HG02623 (cell line): ENCODE measurements at regions not wholly inside any gene's neighbourhood (a gene's known extent, or its start where the extent isn't known, plus 50 kb on each side); places are given as distances from the start of the nearest gene placed in this dataset.

Experiments used
- ATAC-seq: cut with Tn5 transposase; IDR thresholded peaks from one replicate; pipeline ENCODE4 v1.9.1; 2021; ENCODE audit warnings: moderate library complexity; ENCODE audit not compliant: unreplicated experiment

DNA sequence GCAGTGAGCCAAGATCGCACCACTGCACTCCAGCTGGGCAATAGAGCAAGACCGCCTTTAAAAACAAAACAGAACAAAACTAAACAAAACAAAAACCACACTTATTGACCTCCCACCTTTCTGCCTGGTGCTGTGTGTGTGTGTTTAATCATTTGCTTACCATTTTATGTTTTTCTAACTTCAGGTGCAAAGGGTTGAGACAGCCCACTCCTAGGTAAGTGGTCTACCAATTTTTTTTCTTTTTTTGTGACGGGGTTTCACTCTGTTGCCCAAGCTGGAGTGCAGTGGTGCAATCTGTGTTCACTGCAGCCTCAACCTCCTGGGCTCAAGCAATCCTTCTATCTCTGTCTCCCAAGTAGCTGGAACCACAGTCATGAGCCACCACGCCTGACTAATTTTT is 65.8 kb downstream of the SALL1 start:
- ATAC-seq = no peak

DNA sequence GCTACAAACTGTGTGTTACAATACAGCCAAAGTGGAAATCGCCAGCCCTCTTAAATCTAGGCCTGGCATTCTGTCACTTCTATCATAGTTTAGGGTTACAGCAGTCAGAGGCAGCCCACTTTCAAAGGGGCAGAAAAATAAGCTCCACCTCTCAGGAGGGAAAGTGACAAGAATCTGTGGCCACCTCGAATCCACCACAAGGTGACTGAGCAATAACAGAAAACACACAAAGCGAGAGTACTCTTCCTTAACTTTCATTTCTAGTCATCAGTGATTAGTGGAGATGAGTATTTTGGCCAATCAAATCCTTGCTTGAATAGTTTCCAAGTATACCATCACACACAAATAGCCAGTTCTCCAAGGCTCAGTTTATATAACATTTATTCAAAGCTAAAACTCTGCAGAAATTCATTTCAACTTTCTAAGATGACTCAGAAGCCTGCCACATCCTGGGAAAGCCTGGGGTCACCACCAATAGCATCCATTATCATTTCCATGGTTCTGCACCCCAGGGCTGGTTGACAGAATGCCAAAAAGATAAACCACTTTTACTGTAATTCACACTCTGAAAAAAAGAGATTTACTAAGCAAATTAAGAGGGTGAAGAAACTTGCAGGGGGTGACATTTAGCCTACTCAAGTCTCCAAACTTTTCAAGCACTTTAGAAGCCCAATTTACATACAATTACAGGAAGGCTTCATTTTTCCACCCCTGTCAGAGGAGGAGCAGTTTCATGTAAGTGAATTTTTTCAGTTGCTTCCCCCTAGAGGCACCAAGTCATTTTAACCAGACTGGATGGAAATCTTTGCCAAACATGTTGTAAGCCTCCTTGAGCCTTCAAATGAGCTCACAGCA is 66.8 kb downstream of the SALL1 start:
- no peak for ATAC-seq

DNA sequence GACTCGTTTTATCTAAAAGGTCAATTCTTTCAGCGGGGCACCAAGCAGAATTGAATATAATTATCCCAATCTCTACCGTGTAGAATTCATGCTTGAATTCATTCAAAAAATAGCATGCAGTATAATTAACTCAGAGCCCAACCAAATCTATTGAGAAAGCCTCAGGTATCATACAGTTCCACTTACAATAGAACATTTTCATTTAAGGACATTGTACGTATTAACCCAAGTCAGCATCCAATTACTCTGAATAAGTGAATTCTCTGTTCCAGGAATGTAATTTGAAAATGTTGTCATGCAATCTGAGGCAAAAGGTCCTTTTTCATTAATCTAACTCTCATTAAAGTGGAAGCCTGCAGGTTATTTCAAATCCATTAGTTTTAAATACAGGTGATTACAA is 78.5 kb downstream of the SALL1 start:
- ATAC-seq = no peak

DNA sequence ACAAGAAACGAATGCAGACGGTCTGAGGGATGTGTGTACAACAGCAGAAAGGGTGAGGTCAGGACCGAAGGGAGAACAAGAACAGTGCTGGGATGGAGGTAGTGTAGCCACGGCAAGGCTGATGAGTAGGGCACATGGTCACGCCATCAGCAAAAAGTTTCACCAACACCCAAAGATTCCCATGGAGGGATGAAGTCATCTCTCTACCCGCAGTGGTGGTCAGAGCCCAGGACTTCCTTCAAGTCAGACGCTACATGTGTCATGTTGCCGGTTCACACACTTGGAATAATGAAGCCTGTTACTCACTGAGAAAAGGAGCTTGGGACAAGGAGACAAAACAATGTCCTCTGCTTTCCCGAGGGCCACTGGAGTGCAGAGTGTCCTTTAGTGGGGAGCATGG is 79.7 kb downstream of the SALL1 start:
- no peak for ATAC-seq

DNA sequence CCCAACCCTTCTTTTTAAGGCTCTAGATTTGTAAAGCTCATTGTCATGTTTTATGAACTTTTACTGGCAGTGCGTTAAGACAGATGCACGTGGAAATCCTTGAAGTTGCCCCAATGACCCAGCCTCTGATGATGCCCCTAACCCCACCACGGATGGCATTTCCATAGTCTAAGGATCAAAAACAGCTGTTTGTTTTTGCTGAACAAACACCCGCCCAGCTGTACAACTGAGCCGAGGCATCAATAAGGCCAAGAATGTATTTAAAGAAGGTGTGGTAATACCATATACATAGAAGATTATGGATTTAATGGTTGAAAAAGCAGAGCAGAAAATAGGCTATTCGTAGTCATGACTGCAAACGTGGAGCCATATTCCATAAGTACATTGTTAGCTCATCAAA is 83.7 kb downstream of the SALL1 start:
- ATAC-seq = no peak

DNA sequence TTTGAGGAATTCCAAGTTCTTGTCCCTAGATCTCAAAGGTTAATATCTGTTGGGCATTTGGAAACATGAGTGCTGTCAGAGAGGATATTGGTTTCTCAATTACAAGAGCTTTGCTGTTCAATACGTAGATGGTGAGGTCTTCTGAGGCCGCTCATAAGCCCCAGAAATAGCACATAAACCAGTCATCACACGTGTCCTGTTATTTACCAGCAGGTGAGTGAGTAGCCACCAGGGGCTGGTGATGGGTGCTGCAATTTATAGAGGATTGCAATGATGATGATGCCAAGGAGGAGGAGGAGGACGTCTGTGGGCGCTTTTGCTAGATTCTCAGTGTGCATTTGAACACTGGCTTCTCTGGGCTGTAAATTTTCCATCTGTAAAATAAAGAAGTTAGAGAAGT is 89.0 kb downstream of the SALL1 start:
- ATAC-seq = no peak

DNA sequence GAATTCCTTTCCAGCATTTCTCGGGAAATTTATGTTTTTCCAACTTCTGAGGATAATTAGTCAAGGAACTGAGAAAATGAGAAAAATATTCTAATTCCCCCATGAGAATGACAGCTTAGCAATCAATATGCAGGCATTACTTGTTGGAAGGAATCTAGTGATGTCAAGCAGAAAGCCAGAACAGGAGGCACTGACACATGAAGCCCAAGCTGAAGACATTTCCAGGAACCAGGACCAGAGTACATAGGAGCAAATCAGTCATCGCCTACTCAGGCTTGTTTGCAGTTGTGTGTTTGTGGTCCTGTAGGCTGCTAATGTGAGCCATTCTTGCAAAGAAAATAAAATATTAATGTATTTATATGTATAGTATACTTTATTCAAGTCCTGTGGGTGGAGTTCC is 89.7 kb downstream of the SALL1 start:
- no peak for ATAC-seq

DNA sequence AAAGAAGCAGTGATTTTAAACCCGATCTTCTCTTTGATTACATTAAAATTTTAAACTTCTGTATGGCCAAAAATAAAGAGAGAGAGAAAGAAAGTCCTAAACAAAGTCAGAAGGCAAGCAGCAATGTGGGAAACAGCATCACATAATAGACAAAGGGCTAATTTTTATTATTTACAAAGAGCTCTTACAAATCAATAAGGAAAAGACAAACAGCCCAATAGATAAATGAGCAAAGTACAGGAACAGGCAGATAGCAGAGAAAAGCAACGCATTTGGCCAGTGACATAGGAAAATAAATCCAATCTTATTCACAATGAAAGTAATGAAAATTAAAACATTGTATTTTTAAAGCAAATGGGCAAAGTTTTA is 93.1 kb downstream of the SALL1 start:
- ATAC-seq = no peak

DNA sequence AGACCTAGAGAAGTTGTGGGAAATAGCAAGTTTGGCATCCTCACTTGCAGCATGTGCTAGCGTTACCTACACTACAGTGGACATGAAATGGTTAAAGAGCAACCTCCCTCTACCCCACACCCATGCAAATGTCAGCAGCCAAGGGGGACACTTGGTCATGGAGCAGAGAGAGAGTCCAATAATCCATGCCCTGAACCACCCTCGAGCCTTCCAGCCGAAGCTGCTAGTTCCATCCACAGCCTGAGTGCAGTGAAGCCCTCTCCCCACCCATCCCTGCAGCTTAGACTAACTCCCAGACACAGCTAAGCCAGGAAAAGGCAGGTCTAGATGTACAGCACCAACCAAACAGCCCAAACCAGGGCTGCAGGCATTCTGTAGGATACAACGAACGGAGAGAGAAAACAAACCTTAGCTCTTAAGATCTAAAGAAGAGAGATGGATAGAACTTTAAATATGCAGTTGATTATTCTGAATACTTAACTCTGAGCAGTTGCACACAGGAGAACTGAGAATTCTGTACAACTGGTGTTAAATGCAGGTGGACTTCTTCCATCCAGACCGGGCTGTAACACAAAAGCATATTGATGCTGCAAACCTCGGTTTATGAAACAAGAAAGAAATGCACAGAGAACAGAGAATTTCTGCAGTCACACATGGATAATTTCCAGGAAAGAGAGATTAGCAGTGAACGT is 93.8 kb downstream of the SALL1 start:
- no peak for ATAC-seq

DNA sequence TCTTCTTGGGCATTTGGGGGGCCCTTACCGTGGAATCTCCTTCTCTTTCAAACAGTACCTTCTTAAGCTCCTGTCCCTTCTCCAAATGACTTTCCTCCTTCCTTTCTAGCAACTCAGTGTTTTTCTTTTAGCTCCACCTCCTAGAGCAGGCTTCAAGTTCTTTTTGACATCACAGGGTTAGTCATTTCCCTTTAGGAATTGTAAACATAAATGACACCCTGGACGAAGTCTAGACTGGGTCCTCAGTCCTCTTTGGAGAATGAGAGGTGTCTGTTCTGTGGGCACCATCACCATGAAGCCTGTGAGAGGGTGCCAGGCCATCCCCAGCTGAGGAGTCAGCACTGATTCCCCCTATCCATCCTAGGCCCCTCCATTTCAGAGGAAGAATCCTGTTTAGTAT is 94.7 kb downstream of the SALL1 start:
- no peak for ATAC-seq

DNA sequence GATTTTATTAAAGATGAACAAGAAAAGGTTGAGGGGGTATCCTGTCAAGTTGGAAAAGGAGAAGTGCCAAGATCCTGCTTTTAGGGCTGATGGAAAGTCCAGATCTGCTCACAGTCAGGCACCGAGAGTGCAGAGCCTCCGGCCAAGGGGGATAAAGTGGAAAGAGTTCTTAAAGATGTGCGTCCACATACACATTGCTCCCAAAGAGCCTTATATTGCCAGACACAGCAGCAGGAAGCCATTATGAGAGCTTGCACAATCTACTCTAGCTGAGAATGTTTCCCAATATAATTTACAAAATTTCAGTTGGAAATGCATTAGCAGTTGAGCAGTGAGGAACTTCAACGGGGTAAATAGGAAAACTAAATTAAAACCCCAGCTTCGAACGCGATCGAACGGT is 95.6 kb downstream of the SALL1 start:
- ATAC-seq = no peak

DNA sequence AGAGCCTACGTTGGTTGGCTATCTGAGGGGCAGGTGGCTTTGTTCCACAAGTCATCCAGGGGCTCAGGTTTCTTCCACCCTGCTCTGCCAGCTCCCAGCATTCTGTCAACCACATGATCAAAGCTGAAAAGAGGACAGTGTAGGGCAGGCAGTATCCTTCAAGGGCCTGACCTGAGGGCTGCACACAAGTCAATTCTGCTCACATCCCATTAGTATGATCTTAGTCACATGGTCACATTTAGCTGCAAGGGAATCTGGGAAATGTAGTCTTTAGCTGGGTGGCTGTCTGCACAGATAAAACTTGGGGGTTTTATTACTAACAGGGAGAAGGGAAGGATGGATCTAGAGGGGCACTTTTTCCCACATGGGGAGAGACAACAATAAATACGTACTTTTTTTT is 97.3 kb downstream of the SALL1 start:
- ATAC-seq = no peak

DNA sequence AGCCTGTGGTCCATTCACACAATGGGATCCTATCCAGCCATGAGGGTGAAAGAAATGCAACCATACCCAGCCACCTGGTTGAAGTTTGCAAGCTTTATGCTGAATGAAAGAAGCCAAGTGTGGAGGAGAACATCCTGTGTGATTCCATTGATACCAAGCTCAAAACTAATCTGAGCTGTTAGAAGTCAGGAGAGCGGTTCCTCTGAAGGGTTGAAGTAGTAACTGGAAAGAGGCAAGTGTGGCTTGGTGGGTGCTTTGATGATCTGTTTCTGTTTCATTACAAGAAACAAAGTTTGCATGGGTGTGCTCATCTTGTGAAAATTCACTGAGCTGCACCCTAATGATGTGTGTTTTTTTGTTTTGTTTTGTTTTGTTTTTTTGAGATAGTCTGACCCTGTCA is 99.4 kb downstream of the SALL1 start:
- no peak for ATAC-seq

DNA sequence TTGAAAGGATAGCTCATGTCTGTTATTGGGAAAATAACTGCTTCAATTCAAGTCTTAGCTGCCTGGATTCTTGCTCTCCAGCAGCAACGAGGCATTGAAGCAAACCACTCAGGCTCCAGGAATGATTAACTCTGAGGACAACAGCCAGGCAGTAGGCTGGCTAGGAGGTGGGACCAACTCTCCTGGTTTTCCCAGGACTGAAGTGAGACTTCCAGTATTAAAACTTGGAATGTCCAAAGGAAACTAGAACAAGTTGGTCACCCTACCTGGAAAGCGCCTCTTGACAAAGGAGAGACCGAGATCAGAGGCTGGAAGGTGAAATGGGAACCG is 100.7 kb downstream of the SALL1 start:
- ATAC-seq = no peak

DNA sequence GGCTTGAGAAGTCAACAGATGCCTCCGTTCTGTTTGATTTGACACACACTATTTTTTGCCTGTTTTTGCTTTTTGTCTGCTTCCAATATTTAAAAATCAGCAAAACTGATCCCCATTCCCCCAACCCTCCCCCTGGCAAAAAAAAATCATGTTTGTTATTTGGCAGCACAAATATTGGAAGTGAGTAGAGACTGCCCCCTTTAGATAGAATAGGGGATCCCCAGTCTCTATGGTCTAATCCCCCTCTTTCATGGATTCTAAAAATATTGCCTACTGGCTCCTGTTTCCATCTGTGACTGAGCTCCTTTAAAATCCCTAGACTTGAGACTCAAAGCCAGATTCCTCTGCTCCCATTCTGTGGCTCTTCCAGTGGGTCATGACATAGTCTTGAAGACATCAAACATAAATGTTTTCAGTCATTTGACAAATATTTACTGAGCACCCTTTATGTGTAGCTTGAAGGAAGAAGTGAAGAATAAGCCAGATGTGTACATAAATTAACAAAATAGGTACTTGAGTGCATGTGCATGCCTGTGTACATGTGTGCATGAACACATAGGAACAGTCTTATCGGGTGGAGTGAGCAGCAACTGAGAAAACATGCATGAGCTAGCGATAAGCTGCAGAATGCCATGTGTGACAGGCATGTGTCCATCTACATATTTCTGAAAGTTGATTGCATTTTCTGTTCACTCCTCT is 101.2 kb downstream of the SALL1 start:
- ATAC-seq = no peak

DNA sequence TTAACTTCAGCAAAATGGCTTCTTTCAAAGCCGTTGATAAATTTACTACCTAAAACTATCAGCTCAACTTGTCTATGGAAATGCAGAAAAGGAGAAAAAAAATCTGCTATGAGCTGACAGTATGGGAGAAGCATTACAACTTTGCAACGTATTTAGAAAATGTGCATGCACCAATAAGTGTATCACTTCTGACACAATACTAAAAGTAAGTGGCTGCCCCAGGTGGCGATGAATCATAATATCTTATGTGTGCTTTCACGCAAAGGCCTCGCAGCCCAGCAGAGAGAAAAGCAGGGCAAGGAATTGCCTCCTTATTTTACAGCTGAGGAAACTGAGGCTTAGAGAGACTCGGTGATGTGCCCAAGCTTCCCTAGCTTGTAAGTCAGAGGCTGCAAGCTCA is 101.8 kb downstream of the SALL1 start:
- no peak for ATAC-seq

DNA sequence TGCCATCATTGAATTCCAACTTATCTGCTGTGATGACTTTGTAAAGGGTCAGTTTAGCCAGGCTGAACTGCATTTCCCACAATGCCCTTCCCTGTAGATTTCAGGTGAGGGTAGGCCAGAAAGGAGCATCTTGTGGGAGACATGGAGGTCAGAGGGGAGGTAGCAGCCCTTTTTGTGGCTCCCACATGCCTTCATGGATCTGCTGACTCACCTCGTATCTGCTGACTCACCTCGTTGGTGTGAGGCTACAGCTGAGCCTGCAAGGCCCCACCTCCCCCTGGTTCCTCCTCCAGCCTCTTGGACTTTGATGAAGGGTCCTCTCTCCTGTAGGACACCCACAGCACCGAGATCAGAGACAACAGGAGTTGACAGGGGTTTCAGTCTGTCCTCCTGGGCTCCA is 102.5 kb downstream of the SALL1 start:
- ATAC-seq = no peak

DNA sequence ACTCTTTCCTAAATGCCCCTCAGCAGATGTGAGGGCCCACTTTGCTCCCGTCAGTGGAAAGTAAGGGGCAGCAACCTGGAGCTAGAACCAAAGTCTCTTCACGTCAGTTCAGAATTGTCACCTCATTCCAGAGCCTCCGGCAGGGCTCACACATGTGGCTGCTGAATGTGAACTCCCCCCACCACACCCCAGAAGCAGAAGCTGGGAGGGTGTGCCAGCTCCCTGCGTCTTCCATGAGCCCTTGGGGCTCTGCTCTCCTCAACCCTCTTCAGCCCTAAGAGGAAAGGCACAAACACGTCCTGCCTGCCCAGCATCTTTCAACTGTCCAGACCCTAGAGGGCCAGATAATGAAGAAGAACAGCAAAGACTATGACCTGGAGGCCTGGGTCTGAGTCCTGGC is 105.3 kb downstream of the SALL1 start:
- no peak for ATAC-seq

DNA sequence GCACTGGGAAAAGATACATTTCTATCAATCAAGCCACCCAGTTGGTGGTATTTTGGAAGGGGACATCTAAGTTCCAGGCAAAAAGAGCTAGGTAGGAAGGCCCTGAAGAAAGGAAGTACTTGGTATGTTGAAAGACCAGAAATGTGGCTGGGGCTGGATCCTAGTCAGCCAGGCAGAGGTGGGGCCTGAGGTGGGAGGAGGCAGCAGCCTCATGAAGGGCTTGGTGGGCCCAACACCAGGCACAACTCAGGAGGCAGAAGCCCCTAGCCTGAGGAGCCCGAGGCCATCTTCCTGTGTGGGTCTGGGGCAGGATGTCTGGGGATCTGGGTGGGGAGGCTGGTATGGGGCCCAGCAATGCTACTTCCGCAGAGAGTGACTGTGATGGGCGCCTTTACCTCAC is 105.9 kb downstream of the SALL1 start:
- ATAC-seq = no peak

DNA sequence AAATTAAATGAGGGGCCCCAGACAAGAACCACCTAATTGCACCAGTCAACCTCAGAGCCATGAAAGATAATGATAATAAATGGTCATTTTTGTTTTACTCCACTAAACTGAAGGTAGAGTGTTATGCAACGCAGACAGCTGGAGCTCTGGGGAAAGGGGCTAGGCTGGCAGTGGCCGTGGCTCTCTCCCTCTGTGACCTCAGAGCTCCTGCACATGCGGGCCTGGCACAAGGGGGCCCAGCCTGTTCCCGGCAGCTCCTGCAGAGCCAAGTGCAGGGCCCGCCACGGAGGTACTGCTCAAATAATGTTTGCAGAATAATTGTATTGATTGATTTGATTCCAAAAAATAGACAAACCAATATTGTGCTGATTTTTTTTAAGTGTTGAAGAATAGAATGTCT is 109.5 kb downstream of the SALL1 start:
- ATAC-seq = no peak

DNA sequence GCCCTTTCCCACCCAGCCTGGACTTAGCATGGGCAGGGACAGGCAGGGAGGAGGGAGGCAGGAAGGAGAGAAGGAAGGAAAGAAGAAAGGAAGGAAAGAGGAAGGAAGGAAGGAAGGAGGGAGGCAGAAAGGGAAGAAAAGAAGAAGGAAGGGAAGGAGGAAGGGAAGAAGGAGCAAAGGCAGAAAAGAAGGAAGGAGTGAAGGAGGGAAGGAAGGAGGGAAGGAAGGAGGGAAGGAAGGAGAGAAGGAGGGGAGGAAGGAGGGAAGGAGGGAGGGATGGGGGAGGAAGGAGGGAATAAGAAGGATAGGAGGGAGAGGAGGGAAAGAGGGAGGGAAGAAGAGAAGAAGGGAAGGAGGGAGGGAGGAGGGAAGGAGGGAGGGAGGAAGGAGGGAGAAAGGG is 110.4 kb downstream of the SALL1 start:
- ATAC-seq = no peak

DNA sequence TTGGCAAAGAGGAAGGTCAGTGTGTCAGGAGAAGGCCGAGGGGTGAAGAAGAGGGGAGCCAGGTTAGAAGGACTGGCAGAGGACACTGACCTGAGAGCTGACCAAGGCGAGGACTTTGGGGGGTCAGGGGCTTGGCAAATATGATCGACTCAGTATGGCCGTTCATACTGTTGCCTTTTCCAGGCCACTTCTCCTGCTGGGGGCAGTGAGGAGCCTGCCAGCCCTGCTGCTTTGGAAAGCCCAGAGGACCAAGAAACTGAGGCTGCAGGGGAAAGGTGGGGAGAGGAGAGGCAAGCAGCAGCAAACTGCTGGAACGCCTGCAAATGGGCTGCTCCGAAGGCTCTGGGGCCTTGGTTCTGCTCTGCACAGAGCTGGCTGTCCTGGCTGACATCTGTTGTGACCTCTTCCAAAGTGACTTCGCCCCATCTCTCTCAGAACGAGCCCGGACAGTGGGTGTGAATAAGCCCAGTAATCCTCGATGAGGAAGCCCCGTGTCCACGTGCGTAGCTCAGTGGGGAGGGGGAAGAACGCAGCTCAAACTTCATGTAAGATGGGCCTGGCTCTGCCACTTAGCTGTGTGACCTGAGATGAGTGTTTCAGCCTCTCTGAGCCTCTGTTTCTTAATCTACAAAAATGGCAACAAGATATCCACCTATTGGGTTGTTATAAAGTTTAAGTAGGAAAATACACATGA is 111.3 kb downstream of the SALL1 start:
- no peak for ATAC-seq
